ENCODE measurements at regions not wholly inside any gene's neighbourhood (a gene's known extent, or its start where the extent isn't known, plus 50 kb on each side); places are given as distances from the start of the nearest gene placed in this dataset.

DNA sequence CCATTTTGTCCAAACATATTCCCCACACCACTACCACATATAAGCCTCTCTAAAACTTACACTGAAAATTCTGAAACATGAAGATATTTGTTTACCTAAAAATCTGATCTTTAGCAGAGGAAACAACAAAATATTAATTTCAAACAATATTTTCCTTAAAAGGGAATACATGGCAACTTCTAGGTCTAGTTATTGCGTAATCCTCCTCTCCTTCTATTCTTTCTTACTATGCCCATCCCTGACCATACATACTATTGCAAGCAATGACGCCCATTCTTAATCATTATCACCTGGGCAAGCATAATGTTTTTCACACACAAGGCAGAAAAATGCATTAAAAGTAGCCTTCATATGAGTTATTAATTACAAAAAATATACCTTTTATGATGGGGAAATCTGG is 372.6 kb downstream of the ZEB2 start:
- H3K4me1 Mint-ChIP-seq: no peaks in the 10 kb centered on the region
- no peaks in the 10 kb centered on the region for H3K9me3 Mint-ChIP-seq
- no peak overlapping the region for H3K27ac Mint-ChIP-seq
- H3K27me3 Mint-ChIP-seq: no peaks in the 10 kb centered on the region
- H3K36me3 Mint-ChIP-seq: peaks cover 7% of the 10 kb centered on the region
- H3K4me3 Mint-ChIP-seq: no peak overlapping the region

DNA sequence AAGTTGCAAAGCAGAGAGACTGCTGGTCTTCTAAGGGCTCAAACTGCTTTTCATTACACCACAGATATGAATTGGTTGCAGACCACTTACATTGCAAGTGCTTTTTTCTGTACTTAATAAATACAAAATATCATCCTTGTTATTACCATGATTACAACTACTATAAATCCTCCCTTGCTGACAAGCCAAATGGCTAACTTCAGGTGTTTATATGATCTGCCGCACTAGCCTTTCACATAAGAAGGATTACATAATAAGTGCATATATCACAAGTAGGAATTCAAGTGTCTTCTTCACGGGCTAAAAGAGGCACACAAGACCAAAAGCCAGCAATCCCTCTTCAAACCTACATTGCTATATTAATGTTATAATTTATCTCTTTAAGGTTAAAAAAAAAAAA is 373.0 kb downstream of the ZEB2 start:
- Mint-ChIP-seq H3K36me3 (peaks cover 7% of the 10 kb centered on the region), H3K4me3 (no peak overlapping the region), H3K9me3 (no peaks in the 10 kb centered on the region), H3K27ac (no peak overlapping the region), H3K4me1 (no peaks in the 10 kb centered on the region), H3K27me3 (no peaks in the 10 kb centered on the region)

DNA sequence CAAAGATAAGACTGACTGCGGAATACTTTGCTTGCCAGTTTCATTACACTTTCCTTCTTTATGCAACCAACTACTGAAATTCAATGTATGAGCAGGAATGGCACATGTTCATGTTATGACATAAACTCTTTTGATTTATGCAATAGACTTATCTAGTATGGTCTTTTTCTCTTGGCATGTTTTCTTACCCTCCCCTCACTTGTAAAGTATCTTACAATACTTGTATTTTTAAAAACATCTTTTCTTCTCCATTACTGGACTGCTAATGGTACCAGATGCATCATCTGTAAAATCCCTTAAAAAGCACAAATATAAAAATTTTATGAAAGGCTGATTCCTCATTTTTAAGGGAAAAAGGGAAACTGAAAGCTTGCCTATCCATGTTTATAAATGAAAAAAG is 373.8 kb downstream of the ZEB2 start:
- Mint-ChIP-seq H3K27me3 (no peaks in the 10 kb centered on the region), H3K27ac (no peak overlapping the region), H3K4me3 (no peak overlapping the region), H3K4me1 (no peaks in the 10 kb centered on the region), H3K36me3 (peaks cover 9% of the 10 kb centered on the region), H3K9me3 (no peaks in the 10 kb centered on the region)

DNA sequence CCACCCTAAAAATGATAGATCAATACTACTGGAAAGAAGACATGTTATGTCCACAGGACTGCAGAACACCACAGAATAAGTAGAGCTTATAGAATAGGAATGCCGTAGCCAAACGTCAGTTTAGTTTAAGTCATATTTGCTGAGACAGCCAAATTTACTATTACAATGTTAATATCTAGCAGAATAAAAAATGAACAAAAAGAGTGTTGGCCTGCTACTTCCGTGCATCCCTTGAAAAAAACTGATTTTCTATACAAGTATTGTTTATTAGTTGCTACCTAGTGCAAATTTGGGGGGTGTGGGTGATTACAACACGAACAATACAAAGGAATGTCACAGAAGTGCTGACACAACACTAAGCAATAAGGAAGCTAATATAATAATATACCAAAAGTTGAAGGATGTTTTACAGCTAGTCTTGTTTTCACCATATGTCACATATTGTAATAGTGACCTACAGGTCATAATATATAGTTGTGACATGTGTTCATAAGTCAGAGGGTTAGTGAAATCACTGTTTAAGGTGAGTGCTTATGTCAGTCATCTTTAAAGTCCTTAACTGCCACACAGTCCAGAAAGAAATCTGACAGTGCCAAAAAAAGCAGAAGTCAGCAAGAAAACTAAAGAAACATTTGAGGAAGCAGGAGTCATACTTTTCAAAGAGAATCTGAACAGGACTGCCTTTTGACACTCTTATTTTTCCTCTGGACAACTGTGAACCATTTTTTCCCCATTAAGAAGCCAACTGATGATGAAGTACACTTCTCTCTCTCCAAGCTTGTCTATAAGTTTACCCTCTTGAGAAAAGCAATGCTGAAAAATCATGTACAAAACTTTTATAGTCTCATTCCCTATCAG is 376.4 kb downstream of the ZEB2 start:
- no peak overlapping the region for H3K27ac Mint-ChIP-seq
- H3K36me3 Mint-ChIP-seq: peaks cover 12% of the 10 kb centered on the region
- H3K4me3 Mint-ChIP-seq: no peak overlapping the region
- no peaks in the 10 kb centered on the region for H3K9me3 Mint-ChIP-seq
- no peaks in the 10 kb centered on the region for H3K27me3 Mint-ChIP-seq
- no peaks in the 10 kb centered on the region for H3K4me1 Mint-ChIP-seq

DNA sequence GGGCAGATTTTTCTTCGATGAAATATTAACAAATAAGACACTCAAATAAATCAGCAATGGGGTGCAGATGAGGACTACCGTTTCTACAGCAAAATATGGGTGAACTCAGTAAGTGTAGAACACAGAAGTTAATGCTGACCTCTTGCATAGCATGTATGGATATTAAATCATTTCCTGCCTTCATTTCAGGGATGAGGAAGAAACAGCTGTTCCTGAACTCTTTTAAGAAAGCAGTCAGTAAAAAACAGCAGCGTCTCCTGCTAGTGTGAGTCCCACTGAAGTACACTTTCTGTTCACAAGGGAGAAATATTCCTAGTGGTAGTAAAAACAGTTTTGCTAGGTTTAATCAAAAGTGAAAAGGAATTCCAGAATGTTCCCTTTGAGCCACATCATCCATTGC is 379.0 kb downstream of the ZEB2 start:
- Mint-ChIP-seq H3K27ac (no peak overlapping the region), H3K9me3 (no peaks in the 10 kb centered on the region), H3K4me1 (no peaks in the 10 kb centered on the region), H3K27me3 (no peaks in the 10 kb centered on the region), H3K36me3 (peaks cover 18% of the 10 kb centered on the region), H3K4me3 (no peak overlapping the region)

DNA sequence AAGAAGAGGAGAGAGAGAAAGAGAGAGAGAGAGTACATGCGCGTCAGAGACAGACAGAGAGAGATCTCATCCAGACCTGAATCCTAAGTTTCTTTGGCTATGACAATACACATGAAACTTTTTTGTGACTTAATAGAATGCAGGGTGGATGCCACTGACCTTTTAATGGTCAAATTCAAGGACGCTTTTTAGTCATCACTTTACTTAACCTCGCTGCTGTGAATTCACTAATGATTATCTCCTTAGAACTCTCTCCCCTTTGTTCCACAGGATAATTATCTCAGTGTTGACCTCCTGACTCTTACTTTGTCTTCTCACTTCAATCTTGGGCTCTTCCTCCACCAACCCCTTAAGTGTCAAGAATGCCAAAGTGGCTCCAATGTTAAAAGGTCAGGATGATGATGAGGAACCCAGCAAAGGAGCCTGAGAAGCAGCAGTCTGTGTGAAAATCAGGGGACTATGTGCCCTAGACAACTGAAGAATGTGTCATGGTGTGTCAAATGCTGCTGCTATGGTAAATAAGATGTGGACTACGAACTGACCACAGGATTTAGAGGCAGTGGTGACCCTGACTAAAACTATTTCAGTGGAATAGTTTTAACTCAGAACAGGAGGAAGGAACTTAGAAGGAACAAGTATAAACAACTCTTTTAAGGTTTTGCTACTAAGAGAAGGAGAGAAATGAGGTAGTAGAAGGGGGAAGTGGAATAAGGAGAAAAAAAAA is 382.1 kb downstream of the ZEB2 start:
- Mint-ChIP-seq H3K4me3 (no peak overlapping the region), H3K27ac (no peak overlapping the region), H3K4me1 (no peaks in the 10 kb centered on the region), H3K36me3 (peaks cover 12% of the 10 kb centered on the region), H3K9me3 (no peaks in the 10 kb centered on the region), H3K27me3 (no peaks in the 10 kb centered on the region)

DNA sequence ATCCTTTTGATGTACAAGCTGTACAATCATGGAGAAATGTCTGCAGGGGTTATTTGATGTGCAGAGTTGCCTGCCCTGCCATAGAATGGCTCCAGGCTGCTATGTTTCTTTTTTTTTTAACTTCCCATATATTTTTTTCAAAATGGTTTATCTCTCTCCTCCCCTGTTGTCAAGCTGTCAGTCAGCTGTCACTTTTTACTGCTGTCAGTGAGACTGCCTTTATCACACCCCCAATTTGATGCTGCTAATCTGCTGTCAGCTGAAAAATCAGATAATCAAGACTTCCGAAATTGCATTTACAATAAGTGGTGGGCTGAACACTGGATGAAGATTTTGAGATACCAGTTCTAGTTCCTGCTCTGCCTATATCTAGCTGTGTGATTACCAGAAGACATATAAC is 382.6 kb downstream of the ZEB2 start:
- Mint-ChIP-seq H3K4me3 (no peak overlapping the region), H3K4me1 (no peaks in the 10 kb centered on the region), H3K27ac (no peak overlapping the region), H3K27me3 (no peaks in the 10 kb centered on the region), H3K9me3 (no peaks in the 10 kb centered on the region), H3K36me3 (peaks cover 11% of the 10 kb centered on the region)

DNA sequence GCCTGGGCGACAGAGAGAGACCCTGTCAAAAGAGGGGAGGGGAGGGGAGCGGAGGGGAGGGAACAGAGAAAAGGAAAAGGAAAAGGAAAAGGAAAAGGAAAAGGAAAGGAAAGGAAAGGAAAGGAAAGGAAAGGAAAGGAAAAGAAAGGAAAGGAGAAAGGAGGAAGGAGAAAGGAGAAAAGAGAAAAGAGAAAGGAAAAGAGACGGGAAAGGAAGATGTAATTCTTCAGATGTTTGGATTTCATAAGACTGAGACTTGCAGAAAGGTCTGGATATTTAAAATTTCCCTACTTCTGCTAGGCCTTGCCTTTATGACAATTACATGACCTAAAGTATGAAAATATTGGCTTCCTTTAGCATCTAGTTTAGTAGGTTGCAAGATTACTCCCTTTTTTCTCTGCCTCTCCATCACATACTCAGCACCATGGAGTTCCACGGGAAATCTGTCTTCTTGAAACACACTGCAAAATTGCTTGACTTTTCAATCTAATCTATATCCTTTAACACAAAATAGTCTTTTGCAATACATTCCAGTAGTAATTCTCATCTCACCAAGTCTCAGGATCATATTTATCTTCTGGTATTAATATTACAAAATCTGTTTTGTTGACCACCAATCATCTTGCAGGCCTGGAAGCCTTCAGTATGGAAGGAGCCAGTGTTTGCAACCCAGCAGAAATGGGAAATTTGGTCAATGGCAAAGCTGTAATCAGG is 383.5 kb downstream of the ZEB2 start:
- peaks cover 11% of the 10 kb centered on the region for H3K36me3 Mint-ChIP-seq
- H3K4me1 Mint-ChIP-seq: no peaks in the 10 kb centered on the region
- H3K27ac Mint-ChIP-seq: no peak overlapping the region
- H3K27me3 Mint-ChIP-seq: no peaks in the 10 kb centered on the region
- no peaks in the 10 kb centered on the region for H3K9me3 Mint-ChIP-seq
- H3K4me3 Mint-ChIP-seq: no peak overlapping the region

DNA sequence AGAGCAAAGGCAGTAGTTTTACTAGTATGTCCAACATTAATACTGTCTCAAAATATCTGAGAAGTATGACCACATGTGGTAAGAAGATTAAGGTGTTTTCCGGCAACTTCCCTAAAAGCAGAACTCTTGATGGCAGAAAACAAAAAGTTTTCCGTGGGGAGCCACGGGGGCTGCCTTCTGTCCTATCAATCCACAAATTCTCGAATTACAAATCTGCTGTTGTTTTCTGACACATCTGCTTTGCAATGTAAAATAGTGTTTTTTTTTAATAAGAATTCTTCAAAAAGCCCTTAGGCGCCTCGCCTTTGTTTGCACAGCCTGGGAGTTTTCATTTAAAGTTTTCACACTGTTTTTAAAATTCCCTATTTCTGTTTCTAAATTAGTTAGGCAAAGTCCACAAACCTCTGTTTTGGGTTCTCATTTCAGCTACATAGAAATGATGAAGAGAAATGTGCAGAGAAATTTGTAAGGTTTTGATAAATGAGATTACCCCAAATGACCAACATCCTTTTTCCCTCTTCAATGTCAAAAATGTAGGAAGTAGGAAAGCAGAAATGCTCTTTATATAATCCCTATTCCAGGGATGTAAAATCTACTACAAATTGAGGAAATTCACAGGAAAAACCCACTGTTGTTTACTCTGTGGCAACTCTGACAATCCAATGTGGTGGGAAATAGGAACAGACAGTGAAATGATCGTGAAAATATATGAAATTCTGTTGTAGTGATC is 385.8 kb downstream of the ZEB2 start:
- Mint-ChIP-seq H3K36me3 (peaks cover 7% of the 10 kb centered on the region), H3K9me3 (no peaks in the 10 kb centered on the region), H3K4me1 (peaks cover 3% of the 10 kb centered on the region), H3K27ac (no peak overlapping the region), H3K4me3 (no peak overlapping the region), H3K27me3 (no peaks in the 10 kb centered on the region)

DNA sequence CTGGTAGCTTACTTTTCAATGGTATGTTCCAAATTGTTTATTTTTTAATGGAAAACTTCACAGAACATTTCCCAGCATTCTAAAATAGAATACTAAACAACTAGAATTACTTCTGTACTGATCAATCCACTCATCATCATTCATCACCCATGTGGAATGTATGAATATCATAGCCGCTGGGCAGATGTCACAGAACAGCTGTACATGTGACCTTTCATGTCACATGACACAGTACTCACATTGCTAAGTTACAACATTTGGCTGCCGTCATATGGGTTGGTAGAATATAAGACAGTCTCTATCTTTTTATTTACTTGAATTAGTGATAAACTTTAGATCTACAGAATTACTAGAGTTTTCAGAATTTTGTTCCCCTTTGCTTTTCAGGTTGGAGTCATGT is 387.6 kb downstream of the ZEB2 start:
- no peak overlapping the region for H3K27ac Mint-ChIP-seq
- no peaks in the 10 kb centered on the region for H3K9me3 Mint-ChIP-seq
- H3K4me1 Mint-ChIP-seq: peaks cover 3% of the 10 kb centered on the region
- H3K36me3 Mint-ChIP-seq: peaks cover 3% of the 10 kb centered on the region
- H3K27me3 Mint-ChIP-seq: no peaks in the 10 kb centered on the region
- no peak overlapping the region for H3K4me3 Mint-ChIP-seq

DNA sequence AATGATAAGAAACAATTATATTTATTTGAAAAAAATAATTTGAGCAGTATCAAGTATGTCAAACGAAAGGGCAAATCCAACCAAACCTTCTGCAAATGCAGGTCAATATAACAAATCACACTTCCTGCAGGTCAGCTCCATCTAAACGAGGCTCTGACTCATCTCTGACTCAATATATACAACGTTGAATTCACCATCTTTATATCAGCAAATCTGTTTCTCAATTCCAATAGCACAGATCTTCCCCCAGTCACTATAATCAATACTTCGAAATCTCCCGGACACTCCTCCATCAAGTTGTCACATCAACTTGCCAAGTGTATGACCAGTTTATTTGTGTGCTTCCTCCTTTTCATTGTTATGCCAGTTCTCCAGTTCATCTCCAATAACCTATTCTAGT is 388.9 kb downstream of the ZEB2 start:
- Mint-ChIP-seq H3K27ac (no peak overlapping the region), H3K27me3 (no peaks in the 10 kb centered on the region), H3K4me3 (no peak overlapping the region), H3K4me1 (peaks cover 3% of the 10 kb centered on the region), H3K9me3 (no peaks in the 10 kb centered on the region), H3K36me3 (no peaks in the 10 kb centered on the region)

DNA sequence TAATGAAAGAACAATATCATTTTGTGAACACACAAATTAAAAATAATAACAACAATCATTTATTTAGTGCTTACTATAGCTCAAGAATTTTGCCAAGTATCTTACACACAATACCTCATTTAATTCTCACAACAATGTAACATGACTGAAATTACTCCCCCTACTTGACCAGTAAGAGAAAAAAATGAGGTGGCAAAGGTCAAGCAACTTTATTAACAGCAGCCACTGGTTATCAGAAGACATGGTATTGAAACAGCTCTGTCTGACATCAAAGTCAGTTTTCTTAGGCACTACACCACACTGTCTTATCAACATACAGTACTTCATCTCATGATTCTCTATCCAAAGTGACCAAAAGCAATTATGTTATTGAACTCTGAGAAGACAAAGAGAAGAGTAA is 389.4 kb downstream of the ZEB2 start:
- Mint-ChIP-seq H3K27ac (no peak overlapping the region), H3K36me3 (peaks cover 3% of the 10 kb centered on the region), H3K9me3 (peaks cover 4% of the 10 kb centered on the region), H3K4me1 (peaks cover 3% of the 10 kb centered on the region), H3K27me3 (no peaks in the 10 kb centered on the region), H3K4me3 (no peak overlapping the region)

DNA sequence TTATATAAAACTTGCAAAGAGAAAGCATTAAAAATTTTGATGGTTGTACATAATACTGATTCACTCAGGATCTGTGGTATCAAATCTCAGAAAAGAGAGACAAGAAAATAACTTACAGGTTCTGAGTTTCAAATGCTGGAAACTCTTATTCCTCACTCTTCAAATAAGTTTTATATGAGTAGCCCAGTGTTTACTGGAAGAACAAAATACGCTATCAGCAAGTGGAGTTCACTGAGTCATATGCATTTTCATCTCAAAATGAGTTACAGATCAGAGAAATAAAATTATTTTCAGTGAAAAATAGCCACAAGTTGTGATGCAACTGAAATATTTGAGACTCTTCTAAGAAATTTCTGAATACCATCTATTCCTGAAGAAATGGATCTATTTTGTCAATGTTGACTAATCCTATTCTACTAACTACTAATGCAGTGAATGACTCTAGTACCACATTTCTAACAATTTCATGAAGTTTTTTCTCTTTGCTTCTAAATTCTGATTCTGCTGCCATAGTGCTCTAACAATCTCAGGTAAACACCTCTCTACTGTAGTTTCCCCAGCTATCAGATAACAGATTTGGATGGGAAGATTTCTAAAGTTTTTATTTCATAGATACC is 391.7 kb downstream of the ZEB2 start:
- peaks cover 3% of the 10 kb centered on the region for H3K4me1 Mint-ChIP-seq
- no peaks in the 10 kb centered on the region for H3K27me3 Mint-ChIP-seq
- H3K4me3 Mint-ChIP-seq: no peak overlapping the region
- peaks cover 5% of the 10 kb centered on the region for H3K9me3 Mint-ChIP-seq
- H3K27ac Mint-ChIP-seq: no peak overlapping the region
- peaks cover 6% of the 10 kb centered on the region for H3K36me3 Mint-ChIP-seq

DNA sequence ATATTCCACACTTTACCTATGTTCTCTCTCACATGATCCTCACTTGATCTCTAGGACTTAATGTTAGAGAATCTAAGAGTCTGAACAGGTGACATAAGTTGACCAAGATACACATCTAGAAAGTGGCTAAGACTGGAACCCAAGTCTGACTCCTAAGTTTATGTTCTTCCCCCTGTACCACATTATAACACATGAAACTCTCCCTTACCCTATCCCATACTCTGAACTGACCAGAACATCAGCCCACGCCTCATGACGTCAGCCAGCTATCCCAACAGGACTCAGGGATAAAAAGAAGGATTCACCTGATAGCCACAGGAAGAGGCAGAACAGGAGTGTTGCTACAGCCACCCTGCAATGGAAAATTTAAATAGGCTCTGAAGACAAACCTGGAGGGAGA is 392.2 kb downstream of the ZEB2 start:
- H3K27ac Mint-ChIP-seq: no peak overlapping the region
- H3K36me3 Mint-ChIP-seq: peaks cover 6% of the 10 kb centered on the region
- H3K4me3 Mint-ChIP-seq: no peak overlapping the region
- H3K9me3 Mint-ChIP-seq: peaks cover 5% of the 10 kb centered on the region
- peaks cover 3% of the 10 kb centered on the region for H3K4me1 Mint-ChIP-seq
- H3K27me3 Mint-ChIP-seq: no peaks in the 10 kb centered on the region

DNA sequence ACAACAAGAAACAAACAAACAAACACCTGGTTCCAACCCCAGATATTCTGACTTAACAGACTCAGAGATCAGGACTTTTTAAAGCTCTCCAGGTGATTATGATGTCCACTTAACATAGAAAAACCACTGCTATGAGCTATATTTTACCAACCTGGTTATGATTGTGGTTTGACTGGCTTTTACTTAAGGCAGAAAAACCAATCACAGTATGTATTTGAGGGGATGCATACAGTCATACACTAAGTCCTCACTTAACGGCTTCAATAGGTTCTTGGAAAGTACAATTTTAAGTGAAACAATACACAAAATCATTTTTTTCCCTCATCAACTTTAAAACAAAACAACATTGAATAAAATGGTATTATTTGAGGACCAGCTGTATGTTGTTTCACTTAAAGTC is 393.6 kb downstream of the ZEB2 start:
- Mint-ChIP-seq H3K36me3 (peaks cover 6% of the 10 kb centered on the region), H3K27ac (no peak overlapping the region), H3K27me3 (no peaks in the 10 kb centered on the region), H3K4me1 (peaks cover 3% of the 10 kb centered on the region), H3K9me3 (peaks cover 5% of the 10 kb centered on the region), H3K4me3 (no peak overlapping the region)
